GM23338 (cell line): ENCODE measurements at regions not wholly inside any gene's neighbourhood (a gene's known extent, or its start where the extent isn't known, plus 50 kb on each side); places are given as distances from the start of the nearest gene placed in this dataset.

Experiments
- CREB1 ChIP-seq: fragments of 250-450 bp; sonication (Bioruptor Pico); IDR thresholded peaks from 2 replicates; pipeline ENCODE4 v1.5.0; 2020; ENCODE audit warnings: low read depth, mild to moderate bottlenecking, moderate library complexity
- CTCF ChIP-seq, 2 experiments: fragments of 200-600 bp in 1 of 2; sonication (generic) in 1 of 2; conservative IDR thresholded peaks; 2 replicates each; pipeline versions ENCODE4 v1.5.1 to v1.6.1; 2016 to 2017; ENCODE audit warnings: antibody characterized with exemption in 2 of 2, low read depth in 2 of 2, mild to moderate bottlenecking in 2 of 2, moderate library complexity in 1 of 2
- ETS1 ChIP-seq: IDR thresholded peaks from 2 replicates; pipeline ENCODE4 v1.6.1; 2016; ENCODE audit warnings: antibody characterized with exemption
- EZH2 ChIP-seq: fragments of 200-600 bp; sonication (generic); IDR thresholded peaks from one replicate; pipeline ENCODE4 v1.8.0; 2017; ENCODE audit warnings: antibody characterized with exemption, mild to moderate bottlenecking, low read depth; ENCODE audit not compliant: unreplicated experiment
- EZH2phosphoT487 ChIP-seq: fragments of 200-600 bp; sonication (generic); IDR thresholded peaks from one replicate; pipeline ENCODE4 v1.8.1; 2018; ENCODE audit warnings: antibody characterized with exemption; ENCODE audit not compliant: unreplicated experiment
- JUNB ChIP-seq: IDR thresholded peaks from one replicate; pipeline ENCODE4 v1.6.1; 2016; ENCODE audit warnings: antibody characterized with exemption; ENCODE audit not compliant: unreplicated experiment
- NANOG ChIP-seq: IDR thresholded peaks from 2 replicates; pipeline ENCODE4 v1.6.1; 2016; ENCODE audit warnings: antibody characterized with exemption, borderline replicate concordance
- POLR2AphosphoS5 ChIP-seq: IDR thresholded peaks from 2 replicates; pipeline ENCODE4 v1.6.1; 2016; ENCODE audit warnings: antibody characterized with exemption, low read depth
- REST ChIP-seq: IDR thresholded peaks from one replicate; pipeline ENCODE4 v1.6.1; 2018; ENCODE audit warnings: antibody characterized with exemption; ENCODE audit not compliant: unreplicated experiment
- STAT1 ChIP-seq: IDR thresholded peaks from one replicate; pipeline ENCODE4 v1.6.1; 2016; ENCODE audit warnings: antibody characterized with exemption; ENCODE audit not compliant: unreplicated experiment
- ZNF114 ChIP-seq: fragments of 250-450 bp; sonication (Bioruptor Pico); IDR thresholded peaks from 2 replicates; pipeline ENCODE4 v1.5.0; 2020; ENCODE audit warnings: mild to moderate bottlenecking, moderate library complexity
- ZNF462 ChIP-seq: fragments of 250-450 bp; sonication (Bioruptor Pico); IDR thresholded peaks from 2 replicates; pipeline ENCODE4 v1.5.0; 2020; ENCODE audit warnings: mild to moderate bottlenecking, moderate library complexity

- TF ChIP-seq CTCF (conservative IDR thresholded peaks at IDR 0.05; ENCODE audit: low read depth in 2 of 2), result no peak
- TF ChIP-seq EZH2, result no peak
- no peak for TF ChIP-seq POLR2AphosphoS5
- no peak for TF ChIP-seq REST
- TF ChIP-seq JUNB, result no peak
- TF ChIP-seq NANOG, result no peak
- no peak for TF ChIP-seq EZH2phosphoT487
- no peak for TF ChIP-seq CREB1 (CRISPR knock-in tag)
- TF ChIP-seq ETS1, result no peak
- TF ChIP-seq ZNF114 (CRISPR knock-in tag), result no peak
- no peak for TF ChIP-seq STAT1
- no peak for TF ChIP-seq ZNF462 (CRISPR knock-in tag)
Observed at GRCh38 chr2:78646533-78647364, 378.8 kb upstream of the REG3G start.
